Stimulated activated CD8-positive, alpha-beta memory T cell treated with anti-CD3 and anti-CD28 coated beads, Interleukin-7, amount 100 ng/mL, for 1 hour (primary cell): ENCODE measurements at regions not wholly inside any gene's neighbourhood (a gene's known extent, or its start where the extent isn't known, plus 50 kb on each side); places are given as distances from the start of the nearest gene placed in this dataset.

ENCODE experiments used
- DNase-seq, 2 donors: peaks; one replicate each; pipeline ENCODE4 v3.0.0-alpha.2; 2020; ENCODE audit warnings: low read depth in 2 of 2

- DNase-seq, result no peak
These were observed 435.4 kb upstream of the TSHZ3 start for GRCh38 chr19:31784671-31785101.

- DNase-seq, result no peak
These were observed 452.4 kb upstream of the TSHZ3 start for GRCh38 chr19:31801611-31802010.

DNA sequence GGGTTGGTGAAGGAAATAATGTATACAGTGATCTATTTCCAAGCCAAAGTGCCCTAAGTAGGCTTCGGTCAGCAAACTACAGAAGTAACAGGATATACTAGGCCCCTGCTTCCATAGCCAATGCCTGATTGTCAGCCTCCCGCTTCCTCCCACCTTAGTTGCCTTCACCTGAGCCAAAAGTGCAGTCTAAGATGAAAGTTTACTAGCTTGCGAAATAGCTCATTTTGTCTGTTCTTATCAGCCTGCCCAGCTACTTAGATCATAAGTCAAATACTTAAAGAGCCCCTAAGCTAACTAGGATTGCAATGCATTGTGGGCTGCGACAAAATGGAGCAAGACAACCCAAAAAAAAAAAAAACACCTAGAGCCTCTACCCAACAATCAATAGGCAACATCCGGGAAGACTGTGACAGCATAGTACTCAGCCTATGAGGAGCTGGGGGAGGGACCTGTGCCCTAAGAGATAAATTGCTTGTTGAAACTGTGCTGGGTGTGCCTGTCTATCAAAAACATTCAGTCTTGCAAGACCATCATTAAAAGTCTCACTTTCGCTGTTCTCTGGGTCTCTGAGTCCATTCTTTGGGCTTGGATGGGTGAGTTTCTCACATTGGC, 454.7 kb upstream of the TSHZ3 start:
- no peak for DNase-seq

DNA sequence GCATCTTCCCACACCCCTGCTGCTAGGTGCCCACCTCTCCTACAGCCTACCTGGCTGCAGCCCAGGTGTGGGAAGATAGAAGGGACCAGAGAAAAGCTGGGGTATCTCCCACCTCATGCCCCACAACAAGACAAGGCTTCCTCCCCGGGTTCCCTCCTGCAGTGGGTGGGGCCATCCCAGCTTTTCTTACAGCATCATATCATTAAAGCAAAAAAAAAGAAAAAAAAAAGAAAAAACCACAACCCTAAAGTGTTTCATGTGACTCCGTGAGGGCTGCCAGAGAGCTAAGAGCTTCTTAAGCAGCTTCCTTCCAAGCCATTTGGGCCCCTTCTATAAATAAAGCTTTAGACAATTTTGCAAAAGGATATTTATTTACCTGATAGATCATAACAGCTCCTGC, 455.4 kb upstream of the TSHZ3 start:
- no peak for DNase-seq

GRCh38 chr19:31810536-31811109, 461.4 kb upstream of the TSHZ3 start:
- no peak for DNase-seq

DNA sequence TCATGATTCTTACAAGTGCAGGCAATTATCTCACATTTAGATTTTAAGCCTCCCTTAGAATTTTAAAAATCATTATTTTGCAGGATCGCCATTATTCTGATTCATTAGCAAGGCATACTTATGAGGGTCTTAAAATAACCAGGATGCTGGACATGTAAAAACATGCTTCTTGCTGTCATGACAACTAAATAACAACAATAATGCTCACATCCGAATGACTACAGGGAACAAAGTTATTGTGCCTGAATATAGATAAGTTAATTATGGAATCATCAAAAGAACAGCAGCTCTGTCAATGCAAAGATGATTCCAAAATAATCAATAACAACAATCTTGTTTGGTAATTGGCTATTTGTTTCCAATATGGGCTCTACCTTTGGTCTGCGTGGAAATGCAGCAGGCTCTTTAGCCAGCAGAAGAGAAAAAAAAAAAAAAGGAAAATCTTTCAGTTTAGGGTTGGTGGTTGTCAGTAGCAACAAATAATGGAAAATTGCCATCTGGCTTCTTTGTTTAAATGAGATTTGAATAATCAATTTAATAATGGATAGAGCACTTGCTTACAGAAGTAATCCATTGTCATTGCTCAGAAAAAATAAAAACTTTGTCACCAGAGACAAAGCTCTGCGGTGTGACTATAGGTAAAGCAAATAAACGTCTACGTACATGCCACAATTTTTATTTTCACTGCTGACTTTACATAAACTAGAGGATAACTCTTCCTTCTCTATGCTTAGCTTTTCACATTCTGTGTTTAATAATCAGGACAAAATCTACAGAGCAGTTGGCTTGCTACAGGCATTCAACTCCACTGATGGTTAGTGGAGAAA, 468.9 kb upstream of the TSHZ3 start:
- no peak for DNase-seq

- DNase-seq, result no peak
These were observed 469.5 kb upstream of the TSHZ3 start for GRCh38 chr19:31818798-31819105.

DNA sequence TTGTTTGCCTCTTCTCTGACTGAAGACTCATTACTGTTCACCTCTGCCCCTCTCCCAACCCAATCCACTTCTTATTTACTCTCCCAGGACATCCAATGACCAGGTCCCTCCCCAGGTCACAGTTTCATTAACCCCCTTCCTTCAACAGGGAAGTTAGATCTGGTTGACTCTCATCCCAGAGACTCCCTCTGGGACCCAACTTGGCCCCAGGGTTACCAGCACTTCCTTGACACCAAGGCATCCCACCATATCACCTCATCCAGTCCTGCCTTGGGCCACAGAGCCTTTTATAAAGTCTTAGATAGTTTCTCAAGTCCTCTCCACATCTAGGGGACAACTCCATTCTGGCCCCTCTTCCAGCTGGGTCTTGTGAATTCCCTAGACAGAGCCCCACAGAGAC, 470.6 kb upstream of the TSHZ3 start:
- DNase-seq, result no peak

DNA sequence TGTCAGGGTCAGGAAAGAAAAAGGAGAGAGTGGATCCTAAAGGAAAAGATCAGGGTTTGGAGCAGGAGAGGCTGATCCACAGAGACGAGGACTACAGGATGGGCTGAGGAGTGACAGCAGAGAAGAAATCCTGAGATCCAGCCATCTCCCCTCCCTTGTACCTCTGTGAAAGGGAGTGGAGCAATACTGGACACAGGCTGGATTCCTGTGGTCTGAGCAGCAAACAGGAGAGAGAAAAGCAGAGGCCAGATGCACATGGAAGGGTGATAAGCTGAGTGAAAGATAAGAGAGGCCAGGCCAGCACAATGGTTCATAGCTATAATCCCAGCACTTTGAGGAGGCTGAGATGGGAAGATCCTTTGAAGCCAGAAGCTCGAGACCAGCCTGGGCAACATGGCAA, 472.1 kb upstream of the TSHZ3 start:
- DNase-seq, result no peak

DNA sequence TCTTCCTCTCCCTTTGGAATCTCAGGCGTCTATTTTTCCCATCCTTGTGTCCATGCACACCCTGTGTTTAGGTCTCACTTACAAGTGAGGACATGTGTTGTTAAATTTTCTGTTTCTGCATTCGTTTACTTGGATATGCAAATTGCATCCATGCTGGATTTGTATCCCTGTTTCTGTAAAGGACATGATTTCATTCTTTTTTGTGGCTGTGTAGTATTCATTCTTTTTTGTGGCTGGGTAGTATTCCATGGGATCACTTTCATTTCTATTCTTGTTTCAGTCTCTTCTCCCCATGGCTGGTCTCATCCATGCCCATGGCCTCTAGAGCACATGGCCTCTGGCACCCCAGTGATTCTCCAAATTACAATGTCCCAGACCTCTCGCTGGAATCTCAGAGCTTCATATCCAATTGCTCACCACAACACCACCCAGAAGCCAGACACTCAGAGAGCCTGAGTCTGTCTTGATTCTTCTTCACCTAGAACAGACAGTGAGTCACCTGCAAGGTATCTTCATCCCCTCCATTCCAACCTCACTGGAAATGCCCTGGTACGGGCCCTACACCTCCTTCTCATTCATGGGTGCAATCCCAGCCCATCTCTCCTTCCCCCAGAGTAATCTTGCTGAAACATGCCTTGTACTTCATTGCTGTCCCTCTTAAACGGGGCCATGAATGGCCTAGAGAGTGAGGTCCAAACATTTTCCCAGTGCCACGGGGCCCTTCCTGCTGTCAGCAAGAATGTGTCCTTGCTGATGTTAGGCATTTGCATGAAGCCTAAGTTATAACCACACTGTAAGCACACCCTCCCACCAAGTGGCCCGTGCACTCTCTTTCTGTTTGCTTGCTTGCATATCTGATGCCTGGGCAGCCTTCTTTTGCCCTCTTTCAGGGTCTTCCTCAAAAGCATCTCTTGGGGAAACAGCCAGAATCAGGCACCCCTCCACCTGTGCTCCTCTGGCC, 476.2 kb upstream of the TSHZ3 start:
- no peak for DNase-seq

- no peak for DNase-seq
These were observed 477.1 kb upstream of the TSHZ3 start for GRCh38 chr19:31826325-31826724.

- DNase-seq, result no peak
These were observed 482.4 kb upstream of the TSHZ3 start for GRCh38 chr19:31831421-31832175.

DNA sequence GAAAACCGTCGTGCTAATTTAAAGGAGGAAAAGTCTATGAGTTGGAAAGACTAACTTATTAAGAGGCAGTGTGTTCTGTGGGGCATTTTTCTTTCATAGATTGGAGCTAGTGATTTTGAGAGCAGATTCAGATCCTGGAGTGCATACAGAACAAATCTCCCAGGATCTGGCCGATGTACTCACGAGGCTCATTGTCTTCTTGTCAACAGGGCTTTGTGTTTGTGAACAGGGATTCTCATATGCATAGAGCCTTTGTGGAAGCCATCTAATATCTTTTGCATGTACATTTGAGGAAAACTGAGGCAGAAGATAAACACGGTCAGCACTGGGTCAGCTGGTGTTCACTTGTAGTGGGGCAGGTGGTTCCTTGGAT, 482.9 kb upstream of the TSHZ3 start:
- DNase-seq, result no peak

DNA sequence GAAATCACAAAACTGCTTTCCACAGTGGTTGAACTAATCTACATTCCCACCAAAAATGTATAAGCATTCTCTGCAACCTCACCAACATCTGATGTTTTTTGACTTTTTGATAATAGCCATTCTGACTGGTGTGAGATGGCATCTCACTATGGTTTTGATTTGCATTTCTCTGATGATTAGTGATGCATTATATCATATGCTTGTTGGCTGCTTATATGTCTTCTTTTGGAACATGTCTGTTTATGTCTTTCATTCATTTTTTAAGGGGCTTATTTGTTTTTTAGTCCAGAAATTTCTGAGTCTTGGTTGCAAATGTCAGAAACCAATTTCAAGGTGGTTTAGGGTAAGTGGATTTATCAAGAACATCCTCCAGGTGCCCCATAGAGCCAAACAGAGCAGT, 484.8 kb upstream of the TSHZ3 start:
- no peak for DNase-seq

DNA sequence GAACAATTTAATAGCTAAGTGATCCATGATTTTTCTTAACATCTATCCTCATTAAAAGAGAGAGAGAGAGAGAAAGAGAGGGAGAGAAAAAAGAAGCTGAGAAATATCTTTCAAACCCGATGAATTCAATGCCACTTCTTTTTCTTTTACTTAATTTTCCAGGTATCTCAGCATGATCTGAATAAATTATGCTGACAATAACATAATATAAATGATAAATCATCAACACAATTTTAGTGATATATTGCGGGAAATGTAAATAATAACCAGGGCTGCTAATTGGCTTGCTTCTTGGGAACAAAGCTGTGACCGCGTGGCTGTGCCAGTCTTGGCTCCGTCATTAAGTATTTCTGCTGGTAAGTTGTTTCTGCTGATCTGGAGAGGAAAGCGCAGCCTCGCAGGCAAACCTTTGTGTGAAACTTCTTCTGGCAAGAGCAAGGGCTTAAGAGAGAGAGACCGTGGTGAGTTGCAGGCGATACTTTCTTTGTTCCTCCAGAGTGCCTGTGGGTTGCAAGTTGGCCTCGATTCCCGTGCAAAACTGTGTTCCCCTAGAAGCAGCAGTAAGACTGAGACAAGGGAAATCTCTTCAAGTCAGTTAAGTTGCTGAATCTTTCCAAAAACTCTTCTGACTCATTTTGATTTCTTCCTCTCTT, 489.1 kb upstream of the TSHZ3 start:
- no peak for DNase-seq

- no peak for DNase-seq
These were observed 491.1 kb upstream of the TSHZ3 start for GRCh38 chr19:31840371-31840770.

DNA sequence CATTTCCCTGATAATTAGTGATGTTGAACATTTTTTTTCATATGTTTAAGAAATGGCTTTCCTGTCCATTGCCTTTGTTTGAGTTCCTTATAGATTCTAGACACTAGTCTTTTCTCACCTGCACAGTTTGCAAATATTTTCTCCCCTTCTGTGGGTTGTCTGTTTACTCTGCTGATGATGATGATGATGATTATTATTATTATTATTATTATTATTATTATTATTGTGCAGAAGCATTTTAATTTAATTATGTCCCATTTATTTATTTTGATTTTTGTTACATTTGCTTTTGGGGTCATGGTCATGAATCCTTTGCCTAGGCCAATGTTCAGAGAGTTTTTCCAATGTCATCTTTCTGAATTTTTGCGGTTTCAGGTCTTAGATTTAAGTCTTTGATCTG, 492.5 kb upstream of the TSHZ3 start:
- DNase-seq, result no peak

GRCh38 chr19:31863122-31863521, 482.3 kb upstream of the ZNF507 start:
- no peak for DNase-seq

- DNase-seq, result no peak
These were observed 471.1 kb upstream of the ZNF507 start for GRCh38 chr19:31874313-31874712.

- no peak for DNase-seq
These were observed 469.8 kb upstream of the ZNF507 start for GRCh38 chr19:31875591-31875990.

GRCh38 chr19:31880283-31880682, 465.1 kb upstream of the ZNF507 start:
- DNase-seq, result no peak
